Liver (tissue), 7 donors: ENCODE measurements at regions not wholly inside any gene's neighbourhood (a gene's known extent, or its start where the extent isn't known, plus 50 kb on each side); places are given as distances from the start of the nearest gene placed in this dataset.

ENCODE experiments used
- DNase-seq: peaks from one replicate; pipeline ENCODE4 v3.0.0-alpha.2; 2017; ENCODE audit warnings: low spot score
- H3K27ac ChIP-seq, 2 donors: one replicate each; pipeline ENCODE4 v1.7.0; 2013; ENCODE audit warnings: inconsistent platforms in 2 of 2, low read length in 2 of 2, control low read depth in 1 of 2, low read depth in 1 of 2, mild to moderate bottlenecking in 1 of 2
- H3K27me3 ChIP-seq, 4 donors: one replicate each; pipeline versions ENCODE4 v1.6.1 to v1.7.0; 2013; ENCODE audit warnings: low read length in 3 of 4, inconsistent platforms in 1 of 4, mild to moderate bottlenecking in 1 of 4, moderate library complexity in 1 of 4; ENCODE audit not compliant: control insufficient read depth in 4 of 4, insufficient read depth in 4 of 4
- H3K36me3 ChIP-seq, 4 donors: one replicate each; pipeline versions ENCODE4 v1.6.1 to v1.7.0; 2013; ENCODE audit warnings: low read length in 3 of 4, mild to moderate bottlenecking in 3 of 4, low read depth in 1 of 4, moderate library complexity in 1 of 4; ENCODE audit not compliant: control insufficient read depth in 4 of 4, insufficient read depth in 3 of 4
- H3K4me1 ChIP-seq, 4 donors: one replicate each; pipeline versions ENCODE4 v1.6.1 to v1.7.0; 2013; ENCODE audit warnings: low read length in 3 of 4, mild to moderate bottlenecking in 3 of 4, moderate library complexity in 1 of 4; ENCODE audit not compliant: control insufficient read depth in 4 of 4, insufficient read depth in 4 of 4
- H3K4me3 ChIP-seq, 3 donors: one replicate each; pipeline versions ENCODE4 v1.6.1 to v1.7.0; 2013; ENCODE audit warnings: low read length in 3 of 3, control low read depth in 1 of 3, low read depth in 1 of 3, mild to moderate bottlenecking in 1 of 3
- H3K9ac ChIP-seq, 2 donors: one replicate each; pipeline ENCODE4 v1.7.0; 2013; ENCODE audit warnings: low read length in 2 of 2, mild to moderate bottlenecking in 2 of 2, moderate library complexity in 2 of 2, control low read depth in 1 of 2, low read depth in 1 of 2
- H3K9me3 ChIP-seq, 4 donors: one replicate each; pipeline versions ENCODE4 v1.6.1 to v1.7.0; 2013; ENCODE audit warnings: low read length in 3 of 4; ENCODE audit not compliant: control insufficient read depth in 4 of 4
- ATF3 ChIP-seq: IDR thresholded peaks from 2 replicates; pipeline ENCODE4 v1.6.1; 2016; ENCODE audit warnings: antibody characterized with exemption
- CTCF ChIP-seq: fragments of 150-350 bp; IDR thresholded peaks from 2 replicates; pipeline ENCODE4 v1.5.1; 2017; ENCODE audit warnings: improper control_type of control experiment, low read depth, low read length; ENCODE audit not compliant: missing input control
- EGR1 ChIP-seq, 2 donors: IDR thresholded peaks; 2 replicates each; pipeline ENCODE4 v1.6.1; 2016 to 2018; ENCODE audit warnings: antibody characterized with exemption in 2 of 2, low read depth in 2 of 2
- FOXA1 ChIP-seq: IDR thresholded peaks from 2 replicates; pipeline ENCODE4 v1.6.1; 2016; ENCODE audit warnings: antibody characterized with exemption
- FOXA2 ChIP-seq: IDR thresholded peaks from 2 replicates; pipeline ENCODE4 v1.6.1; 2016; ENCODE audit warnings: antibody characterized with exemption
- GABPA ChIP-seq, 2 donors: IDR thresholded peaks in 1 of 2; conservative IDR thresholded peaks in 1 of 2; 2 replicates each; pipeline ENCODE4 v1.6.1; 2016; ENCODE audit warnings: antibody characterized with exemption in 2 of 2, mild to moderate bottlenecking in 1 of 2, moderate library complexity in 1 of 2
- HNF4A ChIP-seq, 2 donors: conservative IDR thresholded peaks; 2 replicates each; pipeline ENCODE4 v1.6.1; 2016; ENCODE audit warnings: antibody characterized with exemption in 2 of 2, mild to moderate bottlenecking in 2 of 2
- HNF4G ChIP-seq: IDR thresholded peaks from 2 replicates; pipeline ENCODE4 v1.6.1; 2016; ENCODE audit warnings: antibody characterized with exemption
- JUND ChIP-seq, 2 donors: IDR thresholded peaks; 2 replicates each; pipeline ENCODE4 v1.6.1; 2016; ENCODE audit warnings: antibody characterized with exemption in 2 of 2
- MAX ChIP-seq: IDR thresholded peaks from 2 replicates; pipeline ENCODE4 v1.6.1; 2016; ENCODE audit warnings: antibody characterized with exemption
- NR2F2 ChIP-seq: IDR thresholded peaks from 2 replicates; pipeline ENCODE4 v1.6.1; 2016; ENCODE audit warnings: antibody characterized with exemption
- RAD21 ChIP-seq, 2 donors: IDR thresholded peaks; 2 replicates each; pipeline ENCODE4 v1.6.1; 2016; ENCODE audit warnings: antibody characterized with exemption in 2 of 2, mild to moderate bottlenecking in 2 of 2
- REST ChIP-seq: IDR thresholded peaks from 2 replicates; pipeline ENCODE4 v1.6.1; 2016; ENCODE audit warnings: antibody characterized with exemption, mild to moderate bottlenecking
- RXRA ChIP-seq, 2 donors: IDR thresholded peaks; 2 replicates each; pipeline ENCODE4 v1.6.1; 2017 to 2018; ENCODE audit warnings: antibody characterized with exemption in 2 of 2, mild to moderate bottlenecking in 1 of 2
- SP1 ChIP-seq: IDR thresholded peaks from 2 replicates; pipeline ENCODE4 v1.6.1; 2018; ENCODE audit warnings: antibody characterized with exemption, mild to moderate bottlenecking
- TAF1 ChIP-seq: conservative IDR thresholded peaks from 2 replicates; pipeline ENCODE4 v1.6.1; 2016; ENCODE audit warnings: antibody characterized with exemption, mild to moderate bottlenecking
- YY1 ChIP-seq: IDR thresholded peaks from 2 replicates; pipeline ENCODE4 v1.6.1; 2016; ENCODE audit warnings: antibody characterized with exemption, mild to moderate bottlenecking
- ZBTB33 ChIP-seq: IDR thresholded peaks from 2 replicates; pipeline ENCODE4 v1.6.1; 2016; ENCODE audit warnings: antibody characterized with exemption
- donor health status: healthy.
- donor health status: healthy.
- donor health status: healthy.
- donor health status: healthy.

GRCh38 chr11:129273322-129273721, 81.2 kb upstream of the ARHGAP32 start:
- Histone ChIP-seq H3K4me1 (peaks cover 7 to 75% (median 63%) of the 10 kb centered on the region in 4 donors), H3K36me3 (no peaks in the 10 kb centered on the region), H3K27me3 (no peaks in the 10 kb centered on the region), H3K9ac (no peak overlapping the region), H3K4me3 (no peak overlapping the region), H3K27ac (no peak overlapping the region), H3K9me3 (no peaks in the 10 kb centered on the region)
- TF ChIP-seq MAX (no peak), ATF3 (no peak), HNF4G (peak; percentile 11), TAF1 (no peak), NR2F2 (no peak), JUND (IDR thresholded peaks at IDR 0.05) (peak in 1 of 2 donors; percentile 26), YY1 (no peak), CTCF (no peak), ZBTB33 (peak; percentile 16), FOXA2 (peak; percentile 30), RXRA (IDR thresholded peaks at IDR 0.05) (peak; percentile 35 to 75), HNF4A (conservative IDR thresholded peaks at IDR 0.05) (peak; percentile 87 to 88), FOXA1 (no peak), SP1 (no peak), RAD21 (IDR thresholded peaks at IDR 0.05) (peak in 1 of 2 donors; percentile 18), REST (no peak), EGR1 (IDR thresholded peaks at IDR 0.05; ENCODE audit: low read depth in 2 of 2) (no peak), GABPA (IDR thresholded peaks at IDR 0.05 in 1 of 2, conservative IDR thresholded peaks at IDR 0.05 in 1 of 2) (no peak)
- DNase-seq = no peak
